Karpas-422 (cell line): ENCODE measurements at regions not wholly inside any gene's neighbourhood (a gene's known extent, or its start where the extent isn't known, plus 50 kb on each side); places are given as distances from the start of the nearest gene placed in this dataset.
"Not testable (repeated sequence)": the region's sequence is repeated elsewhere in the genome, so short reads cannot be mapped to it uniquely, and the experiment has no call there.

Source experiments
- DNase-seq: peaks from one replicate; pipeline ENCODE4 v3.0.0-alpha.2; 2015
- H2AFZ ChIP-seq: fragments of 200-600 bp; sonication (generic); 2 replicates; pipeline ENCODE4 v1.6.1; 2014; ENCODE audit warnings: antibody characterized with exemption, low read length, mixed read lengths
- H3K27ac ChIP-seq: fragments of 200-600 bp; sonication (generic); 2 replicates; pipeline ENCODE4 v1.5.1; 2014; ENCODE audit warnings: mild to moderate bottlenecking, low read length, moderate library complexity
- H3K27me3 ChIP-seq: fragments of 200-600 bp; sonication (generic); 2 replicates; pipeline ENCODE4 v1.6.1; 2014; ENCODE audit warnings: low read length, mixed read lengths
- H3K36me3 ChIP-seq: fragments of 200-600 bp; sonication (generic); 2 replicates; pipeline ENCODE4 v1.6.1; 2014; ENCODE audit warnings: low read length, mixed read lengths; ENCODE audit not compliant: insufficient read depth
- H3K4me1 ChIP-seq: fragments of 200-600 bp; sonication (generic); 2 replicates; pipeline ENCODE4 v1.6.1; 2014; ENCODE audit warnings: mild to moderate bottlenecking, low read length, mixed read lengths
- H3K4me2 ChIP-seq: fragments of 200-600 bp; sonication (generic); 2 replicates; pipeline ENCODE4 v1.6.1; 2014; ENCODE audit warnings: low read length, low read depth, mild to moderate bottlenecking; ENCODE audit not compliant: poor library complexity, severe bottlenecking
- H3K4me3 ChIP-seq: fragments of 200-600 bp; sonication (generic); 2 replicates; pipeline ENCODE4 v1.5.1; 2014; ENCODE audit warnings: mild to moderate bottlenecking, antibody characterized with exemption, low read length, mixed read lengths
- H3K79me2 ChIP-seq: fragments of 200-600 bp; sonication (generic); 2 replicates; pipeline ENCODE4 v1.6.1; 2014; ENCODE audit warnings: mild to moderate bottlenecking, low read length, mixed read lengths
- H3K9ac ChIP-seq: fragments of 200-600 bp; sonication (generic); 2 replicates; pipeline ENCODE4 v1.6.0; 2014; ENCODE audit warnings: low read length
- H3K9me2 ChIP-seq: fragments of 200-600 bp; sonication (generic), shearing (Covaris generic); replicated peaks from 2 replicates; pipeline ENCODE4 v1.6.0; 2014; ENCODE audit warnings: mild to moderate bottlenecking, low read length, moderate library complexity; ENCODE audit not compliant: insufficient read depth
- H3K9me3 ChIP-seq: fragments of 300-700, 200-600 bp; sonication (generic); 2 replicates; pipeline ENCODE4 v1.6.1; 2014; ENCODE audit warnings: low read length, mixed read lengths
- H4K20me1 ChIP-seq: fragments of 200-600 bp; sonication (generic); 2 replicates; pipeline ENCODE4 v1.6.1; 2014; ENCODE audit warnings: mild to moderate bottlenecking, antibody characterized with exemption, low read length, low read depth; ENCODE audit not compliant: insufficient read depth

DNA sequence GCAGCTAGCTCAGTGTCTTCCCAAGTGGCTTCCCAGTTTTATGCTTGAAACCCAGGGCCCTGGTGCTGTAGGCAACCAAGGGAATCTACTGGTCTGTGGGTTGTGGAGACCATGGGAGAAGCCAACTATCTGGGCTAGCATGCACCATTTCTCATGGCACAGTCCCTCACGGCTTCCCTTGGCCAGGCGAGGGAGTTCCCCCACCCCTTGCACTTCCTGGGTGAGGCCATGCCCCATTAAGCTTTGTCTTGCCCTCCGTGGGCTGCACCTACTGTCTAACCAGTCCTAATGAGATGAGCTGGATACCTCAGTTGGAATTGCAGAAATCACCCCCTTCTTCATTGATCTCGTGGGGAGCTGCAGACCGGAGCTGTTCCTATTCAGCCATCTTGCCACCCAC is 1152.0 kb downstream of the KHDRBS2 start:
- Histone ChIP-seq H3K36me3 (no peaks in the 10 kb centered on the region), H2AFZ (no peak overlapping the region), H4K20me1 (no peaks in the 10 kb centered on the region), H3K27me3 (no peaks in the 10 kb centered on the region), H3K4me2 (no peak overlapping the region), H3K4me1 (no peaks in the 10 kb centered on the region), H3K9me2 (no peaks in the 10 kb centered on the region), H3K27ac (no peak overlapping the region), H3K4me3 (no peak overlapping the region), H3K9me3 (no peaks in the 10 kb centered on the region), H3K79me2 (no peaks in the 10 kb centered on the region), H3K9ac (no peak overlapping the region)
- no peak for DNase-seq

DNA sequence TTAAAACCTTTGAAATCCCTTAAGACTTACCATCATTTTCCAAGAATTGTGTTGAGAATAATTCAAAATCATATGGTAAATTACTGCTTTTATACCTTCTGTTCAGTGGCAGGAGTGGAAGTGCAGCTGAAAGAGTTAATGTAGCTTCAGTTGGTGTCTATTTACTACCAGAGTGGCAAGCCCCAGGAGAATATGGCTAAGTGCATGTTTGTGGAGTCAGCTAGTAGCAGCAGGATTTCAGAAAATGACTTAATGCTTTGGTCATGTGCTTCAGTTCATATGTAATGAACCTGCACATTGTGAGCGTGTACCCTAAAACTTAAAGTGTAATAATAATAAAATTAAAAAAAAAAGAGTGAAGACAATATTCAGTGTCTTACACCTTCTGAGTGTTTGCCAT is 1171.8 kb downstream of the KHDRBS2 start:
- H3K27me3 ChIP-seq, H3K4me2 ChIP-seq, H3K9me3 ChIP-seq, H3K79me2 ChIP-seq, H4K20me1 ChIP-seq, H3K36me3 ChIP-seq, DNase-seq, H2AFZ ChIP-seq, H3K4me3 ChIP-seq, H3K27ac ChIP-seq, H3K4me1 ChIP-seq, H3K9ac ChIP-seq, H3K9me2 ChIP-seq: not testable (repeated sequence)

DNA sequence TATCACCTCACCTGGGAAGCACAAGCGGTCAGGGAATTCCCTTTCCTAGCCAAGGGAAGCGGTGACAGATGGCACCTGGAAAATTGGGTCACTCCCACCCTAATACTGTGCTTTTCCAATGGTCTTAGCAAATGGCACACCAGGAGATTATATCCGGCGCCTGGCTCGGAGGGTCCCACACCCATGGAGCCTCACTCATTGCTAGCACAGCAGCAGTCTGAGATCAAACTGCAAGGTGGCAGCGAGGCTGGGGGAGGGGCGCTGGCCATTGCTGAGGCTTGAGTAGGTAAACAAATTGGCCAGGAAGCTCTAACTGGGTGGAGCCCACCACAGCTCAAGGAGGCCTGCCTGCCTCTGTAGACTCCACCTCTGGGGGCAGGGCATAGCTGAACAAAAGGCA is 1178.1 kb downstream of the KHDRBS2 start:
- H3K4me2 ChIP-seq, H4K20me1 ChIP-seq, H3K27me3 ChIP-seq, H3K9me2 ChIP-seq, H3K4me3 ChIP-seq, H3K9me3 ChIP-seq, H3K27ac ChIP-seq, H3K4me1 ChIP-seq, H3K36me3 ChIP-seq, H3K79me2 ChIP-seq, H2AFZ ChIP-seq, DNase-seq, H3K9ac ChIP-seq: not testable (repeated sequence)

DNA sequence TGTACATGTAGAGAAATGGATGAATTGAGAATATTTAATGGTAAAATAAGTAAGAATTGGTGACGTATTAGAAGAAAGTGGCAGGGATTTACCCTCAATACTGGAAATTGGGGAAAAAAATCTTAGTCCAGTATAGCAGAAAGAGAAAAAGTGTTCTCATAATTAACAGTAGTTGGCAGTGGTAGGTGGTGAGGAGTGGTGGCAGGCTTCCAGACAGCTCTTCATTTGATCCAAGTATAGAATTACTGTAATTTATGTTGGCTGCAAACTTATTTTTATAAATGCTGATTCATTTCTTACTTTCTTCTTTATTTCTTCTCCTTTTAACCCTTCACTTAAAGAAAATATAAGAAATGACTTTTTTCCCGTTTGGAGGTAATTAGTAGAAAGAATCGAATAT is 1182.4 kb downstream of the KHDRBS2 start:
- H3K4me2 ChIP-seq, H3K9me3 ChIP-seq, H3K27me3 ChIP-seq, H4K20me1 ChIP-seq, H3K4me3 ChIP-seq, DNase-seq, H3K36me3 ChIP-seq, H3K9ac ChIP-seq, H2AFZ ChIP-seq, H3K27ac ChIP-seq, H3K4me1 ChIP-seq, H3K9me2 ChIP-seq, H3K79me2 ChIP-seq: not testable (repeated sequence)

DNA sequence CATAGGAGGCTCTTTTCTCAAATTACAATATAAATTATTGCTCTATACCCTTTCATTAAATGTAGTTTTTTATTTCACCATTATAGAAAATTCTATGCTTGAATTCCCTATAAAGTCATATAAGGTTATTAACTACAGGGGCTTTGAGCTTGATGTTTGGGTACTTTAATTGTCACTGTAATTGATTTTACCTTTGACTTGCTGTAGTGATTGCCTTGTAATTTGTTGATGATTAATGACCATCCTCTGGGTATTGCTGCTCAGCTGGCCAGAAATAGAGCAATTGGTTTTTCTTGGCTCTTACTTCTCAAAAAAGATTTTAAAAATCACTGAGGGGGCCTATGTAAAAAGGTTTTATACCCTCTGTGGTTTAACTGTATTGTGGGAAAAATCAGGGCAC is 1186.0 kb downstream of the KHDRBS2 start:
- H2AFZ ChIP-seq, result no peak overlapping the region
- H3K9ac ChIP-seq, result no peak overlapping the region
- DNase-seq, result no peak
- H3K36me3 ChIP-seq, result no peaks in the 10 kb centered on the region
- no peaks in the 10 kb centered on the region for H3K9me2 ChIP-seq
- H3K27ac ChIP-seq, result no peak overlapping the region
- H3K4me3 ChIP-seq, result no peak overlapping the region
- no peaks in the 10 kb centered on the region for H3K27me3 ChIP-seq
- no peaks in the 10 kb centered on the region for H3K79me2 ChIP-seq
- no peaks in the 10 kb centered on the region for H4K20me1 ChIP-seq
- H3K4me2 ChIP-seq, result no peak overlapping the region
- no peaks in the 10 kb centered on the region for H3K9me3 ChIP-seq
- no peaks in the 10 kb centered on the region for H3K4me1 ChIP-seq

DNA sequence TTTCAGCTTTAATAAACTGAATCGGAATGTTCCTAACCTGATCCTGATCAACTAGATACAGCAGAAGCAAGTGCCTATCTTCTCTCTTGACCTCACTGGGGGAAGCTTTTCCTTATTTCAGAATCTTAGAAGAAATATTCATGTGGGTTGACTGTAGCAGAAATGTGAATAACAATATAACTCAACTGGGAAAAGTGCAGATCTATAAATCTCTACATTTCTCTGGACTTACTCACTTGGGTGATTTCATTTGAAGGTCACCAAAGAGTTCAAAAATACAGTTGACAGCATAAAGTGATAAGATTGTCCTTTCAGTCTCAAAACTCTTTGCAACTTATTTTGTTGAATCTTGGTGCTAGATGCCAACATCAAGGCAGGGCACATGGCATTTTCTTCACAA is 1186.5 kb downstream of the KHDRBS2 start:
- H3K4me3 ChIP-seq, H3K27ac ChIP-seq, H3K27me3 ChIP-seq, H3K4me1 ChIP-seq, DNase-seq, H3K9me3 ChIP-seq, H4K20me1 ChIP-seq, H2AFZ ChIP-seq, H3K36me3 ChIP-seq, H3K4me2 ChIP-seq, H3K9me2 ChIP-seq, H3K9ac ChIP-seq, H3K79me2 ChIP-seq: not testable (repeated sequence)

DNA sequence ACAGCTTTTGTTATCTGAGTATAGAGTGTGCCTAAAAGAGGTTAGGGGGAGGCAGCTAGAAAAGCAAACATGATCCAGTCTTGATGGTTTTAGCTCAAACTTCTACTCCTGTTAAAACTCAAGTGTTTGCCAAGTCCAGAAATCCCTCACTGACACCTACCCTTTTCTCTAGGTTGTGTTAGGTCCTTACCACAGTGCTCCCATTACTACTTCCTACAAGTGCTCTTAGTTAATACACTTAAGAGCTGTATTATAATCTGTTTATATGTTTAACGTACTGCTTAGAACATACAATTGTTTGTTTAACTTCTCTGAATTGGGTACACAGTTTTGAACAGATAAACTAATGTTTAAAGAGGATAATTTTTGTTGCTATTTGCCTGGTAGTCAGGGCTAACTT is 1198.0 kb downstream of the KHDRBS2 start:
- not testable (repeated sequence) for H3K4me2 ChIP-seq, DNase-seq, H3K36me3 ChIP-seq, H3K27ac ChIP-seq, H4K20me1 ChIP-seq, H3K9ac ChIP-seq, H3K27me3 ChIP-seq, H3K9me3 ChIP-seq, H3K4me1 ChIP-seq, H3K79me2 ChIP-seq, H3K9me2 ChIP-seq, H2AFZ ChIP-seq, H3K4me3 ChIP-seq

DNA sequence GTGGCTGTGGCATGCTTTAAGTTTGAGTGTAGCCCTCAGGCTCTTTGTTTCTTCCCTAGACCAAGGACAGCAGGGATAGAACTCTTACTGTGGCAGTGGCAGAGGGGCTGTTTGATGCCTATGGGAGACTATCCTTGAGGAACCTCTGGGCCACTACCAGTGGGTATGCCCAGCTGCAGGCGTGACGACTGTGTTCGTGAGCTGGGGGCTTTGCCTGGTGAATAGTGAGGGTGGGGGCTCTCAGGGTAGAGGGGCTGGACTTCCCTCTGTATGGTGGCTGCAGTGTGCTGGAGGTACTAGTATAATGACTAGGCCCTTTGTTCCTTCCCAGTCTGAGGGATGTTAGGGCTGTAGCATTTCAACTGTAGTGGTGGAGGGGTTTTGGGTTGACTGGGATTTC is 1242.0 kb downstream of the KHDRBS2 start:
- DNase-seq, result no peak
- H3K4me2 ChIP-seq, result no peak overlapping the region
- H2AFZ ChIP-seq, result no peak overlapping the region
- no peaks in the 10 kb centered on the region for H3K9me2 ChIP-seq
- no peaks in the 10 kb centered on the region for H3K27me3 ChIP-seq
- H3K79me2 ChIP-seq, result no peaks in the 10 kb centered on the region
- H3K4me3 ChIP-seq, result no peak overlapping the region
- H3K27ac ChIP-seq, result no peak overlapping the region
- H4K20me1 ChIP-seq, result no peaks in the 10 kb centered on the region
- peaks cover 4% of the 10 kb centered on the region; the same call in 1 of the 2 replicates for H3K9me3 ChIP-seq
- H3K36me3 ChIP-seq, result no peaks in the 10 kb centered on the region
- H3K4me1 ChIP-seq, result no peaks in the 10 kb centered on the region
- H3K9ac ChIP-seq, result no peak overlapping the region
